Osteocyte (in vitro differentiated cells): ENCODE measurements at regions not wholly inside any gene's neighbourhood (a gene's known extent, or its start where the extent isn't known, plus 50 kb on each side); places are given as distances from the start of the nearest gene placed in this dataset.

Experiments used
- DNase-seq: peaks from one replicate; pipeline ENCODE4 v3.0.0; 2021; ENCODE audit warnings: mixed read lengths; ENCODE audit not compliant: unreplicated experiment; ENCODE audit errors: extremely low spot score
- H3K27ac Mint-ChIP-seq: one replicate; pipeline ENCODE4 v1.8.0; 2021; ENCODE audit warnings: mild to moderate bottlenecking, mixed read lengths; ENCODE audit not compliant: unreplicated experiment
- H3K27me3 Mint-ChIP-seq: one replicate; pipeline ENCODE4 v1.8.0; 2021; ENCODE audit warnings: mixed read lengths; ENCODE audit not compliant: unreplicated experiment
- H3K36me3 Mint-ChIP-seq: one replicate; pipeline ENCODE4 v1.8.0; 2021; ENCODE audit warnings: mixed read lengths; ENCODE audit not compliant: unreplicated experiment
- H3K4me1 Mint-ChIP-seq: one replicate; pipeline ENCODE4 v1.8.0; 2021; ENCODE audit warnings: mixed read lengths; ENCODE audit not compliant: unreplicated experiment
- H3K4me3 Mint-ChIP-seq: one replicate; pipeline ENCODE4 v1.8.0; 2021; ENCODE audit warnings: mild to moderate bottlenecking, moderate library complexity, mixed read lengths; ENCODE audit not compliant: unreplicated experiment
- H3K9me3 Mint-ChIP-seq: one replicate; pipeline ENCODE4 v1.8.0; 2021; ENCODE audit warnings: mixed read lengths; ENCODE audit not compliant: unreplicated experiment
- TF ChIP-seq, protein P1 (sequence below): fragments of 200-600 bp; sonication (generic); IDR thresholded peaks from 2 replicates; pipeline ENCODE4 v1.5.0; 2021; ENCODE audit warnings: antibody characterized with exemption, mild to moderate bottlenecking, moderate library complexity

DNA sequence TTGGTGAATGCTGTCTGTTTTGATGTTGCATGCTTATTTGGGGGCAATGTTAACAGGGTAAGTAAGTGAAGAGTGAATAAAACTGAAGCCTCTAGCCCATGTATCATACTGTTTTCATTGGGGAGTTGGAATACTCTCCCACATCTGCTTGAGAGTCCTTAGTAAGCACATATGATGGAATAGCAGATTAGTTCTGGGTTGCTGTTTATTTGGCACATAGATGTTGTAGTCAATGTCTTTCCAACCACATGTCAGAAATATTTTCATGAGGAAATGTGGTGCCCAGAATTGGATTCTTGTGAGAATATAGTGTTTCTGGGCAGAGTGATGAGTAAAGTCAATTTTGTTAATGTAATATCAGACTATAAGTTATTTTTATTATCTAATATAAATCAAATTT lies 611.7 kb upstream of the FTMT start:
- Mint-ChIP-seq H3K4me1 (no peaks in the 10 kb centered on the region), H3K4me3 (no peak overlapping the region), H3K36me3 (no peaks in the 10 kb centered on the region), H3K27ac (no peak overlapping the region), H3K27me3 (no peaks in the 10 kb centered on the region), H3K9me3 (peaks cover 3% of the 10 kb centered on the region)
- TF ChIP-seq, protein P1, sequence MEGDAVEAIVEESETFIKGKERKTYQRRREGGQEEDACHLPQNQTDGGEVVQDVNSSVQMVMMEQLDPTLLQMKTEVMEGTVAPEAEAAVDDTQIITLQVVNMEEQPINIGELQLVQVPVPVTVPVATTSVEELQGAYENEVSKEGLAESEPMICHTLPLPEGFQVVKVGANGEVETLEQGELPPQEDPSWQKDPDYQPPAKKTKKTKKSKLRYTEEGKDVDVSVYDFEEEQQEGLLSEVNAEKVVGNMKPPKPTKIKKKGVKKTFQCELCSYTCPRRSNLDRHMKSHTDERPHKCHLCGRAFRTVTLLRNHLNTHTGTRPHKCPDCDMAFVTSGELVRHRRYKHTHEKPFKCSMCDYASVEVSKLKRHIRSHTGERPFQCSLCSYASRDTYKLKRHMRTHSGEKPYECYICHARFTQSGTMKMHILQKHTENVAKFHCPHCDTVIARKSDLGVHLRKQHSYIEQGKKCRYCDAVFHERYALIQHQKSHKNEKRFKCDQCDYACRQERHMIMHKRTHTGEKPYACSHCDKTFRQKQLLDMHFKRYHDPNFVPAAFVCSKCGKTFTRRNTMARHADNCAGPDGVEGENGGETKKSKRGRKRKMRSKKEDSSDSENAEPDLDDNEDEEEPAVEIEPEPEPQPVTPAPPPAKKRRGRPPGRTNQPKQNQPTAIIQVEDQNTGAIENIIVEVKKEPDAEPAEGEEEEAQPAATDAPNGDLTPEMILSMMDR = no peak
- DNase-seq = no peak

DNA sequence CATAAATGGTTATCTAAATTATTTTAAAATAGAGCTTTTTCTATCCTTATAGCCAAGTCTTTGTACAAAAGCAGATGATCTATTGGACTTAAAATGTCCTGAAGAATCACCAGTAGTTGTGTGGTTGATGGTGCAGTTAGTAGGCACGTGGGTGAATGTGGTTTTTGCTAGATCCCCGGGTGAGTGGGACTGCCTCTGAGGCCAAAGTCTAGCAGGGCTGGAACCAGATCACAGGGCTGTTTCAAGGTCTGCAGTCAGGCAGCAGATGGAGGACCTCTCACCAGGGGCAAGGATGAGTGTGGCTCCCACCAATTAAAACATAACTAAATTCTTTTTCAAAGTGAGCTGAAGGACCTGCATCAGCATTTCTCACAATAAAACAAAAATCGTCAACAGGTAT lies 604.7 kb upstream of the FTMT start:
- Mint-ChIP-seq H3K27me3 (peaks cover 2% of the 10 kb centered on the region), H3K4me3 (no peak overlapping the region), H3K27ac (no peak overlapping the region), H3K36me3 (no peaks in the 10 kb centered on the region), H3K9me3 (no peaks in the 10 kb centered on the region), H3K4me1 (no peaks in the 10 kb centered on the region)
- no peak for DNase-seq
- TF ChIP-seq, protein P1 = no peak

DNA sequence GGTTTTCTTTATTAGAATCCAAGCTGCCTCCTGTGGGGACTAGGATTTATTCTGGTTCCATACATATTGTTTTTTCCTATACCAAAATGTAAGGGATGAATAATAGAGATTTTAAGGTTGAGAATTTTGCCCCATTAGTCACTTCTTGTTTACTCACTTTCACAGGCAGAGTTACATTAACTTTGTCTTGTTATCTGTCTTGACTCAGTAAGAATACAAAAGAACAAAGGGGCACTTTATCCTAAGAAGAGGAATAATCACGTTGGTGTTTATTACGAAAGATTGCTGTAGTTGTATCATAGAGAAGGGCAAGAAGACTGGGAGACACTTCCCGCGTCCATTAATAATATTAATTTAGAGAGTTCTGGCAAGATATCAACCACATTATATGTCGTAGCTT lies 599.7 kb upstream of the FTMT start:
- Mint-ChIP-seq H3K9me3 (peaks cover 9% of the 10 kb centered on the region), H3K4me3 (no peak overlapping the region), H3K36me3 (no peaks in the 10 kb centered on the region), H3K27me3 (peaks cover 2% of the 10 kb centered on the region), H3K27ac (no peak overlapping the region), H3K4me1 (no peaks in the 10 kb centered on the region)
- no peak for DNase-seq
- TF ChIP-seq, protein P1 = no peak

DNA sequence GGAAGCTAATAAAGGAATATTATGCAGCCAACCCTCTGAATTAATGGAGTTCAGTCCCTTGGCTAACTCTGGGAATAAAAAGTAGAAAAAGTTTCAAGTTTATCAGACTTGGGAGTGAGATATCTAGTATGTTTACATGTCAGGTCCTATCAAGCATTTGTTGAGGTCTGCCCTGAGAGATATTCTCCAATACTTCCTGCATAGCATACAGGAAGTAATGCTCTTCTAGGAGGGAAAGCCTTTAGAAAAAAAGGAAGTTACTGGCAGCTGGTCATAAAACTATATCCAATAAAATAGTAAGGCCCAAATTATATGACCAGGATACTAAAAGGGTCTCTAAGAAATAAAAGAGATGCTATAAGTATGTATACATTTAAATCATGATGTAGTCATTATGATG lies 594.1 kb upstream of the FTMT start:
- Mint-ChIP-seq H3K27me3 (peaks cover 9% of the 10 kb centered on the region), H3K4me3 (no peak overlapping the region), H3K27ac (no peak overlapping the region), H3K4me1 (no peaks in the 10 kb centered on the region), H3K9me3 (peaks cover 18% of the 10 kb centered on the region), H3K36me3 (no peaks in the 10 kb centered on the region)
- TF ChIP-seq, protein P1 = no peak
- DNase-seq = no peak

DNA sequence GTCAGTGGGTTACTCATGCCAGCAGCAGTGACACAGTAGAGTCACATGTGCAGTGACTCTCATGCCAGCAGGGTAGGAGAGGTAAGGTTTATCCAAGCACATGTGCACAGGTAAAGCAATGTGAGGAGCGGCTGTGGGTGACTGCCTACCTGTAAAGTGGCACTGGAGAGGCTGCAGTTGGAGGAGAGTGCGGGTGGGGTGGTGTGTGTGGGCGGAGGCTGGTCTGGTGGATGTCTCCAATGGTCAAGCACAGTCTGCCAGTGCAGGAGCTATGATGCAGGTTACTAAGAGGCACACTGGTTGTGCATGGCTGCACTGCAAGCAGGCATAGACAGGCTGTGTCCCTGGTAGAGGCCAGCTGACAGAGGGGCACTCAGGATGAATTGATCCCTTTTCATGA lies 588.2 kb upstream of the FTMT start:
- TF ChIP-seq, protein P1 = no peak
- Mint-ChIP-seq H3K9me3 (peaks cover 7% of the 10 kb centered on the region), H3K4me3 (no peak overlapping the region), H3K27ac (no peak overlapping the region), H3K36me3 (no peaks in the 10 kb centered on the region), H3K4me1 (no peaks in the 10 kb centered on the region), H3K27me3 (peaks cover 7% of the 10 kb centered on the region)
- no peak for DNase-seq
